HCT116 (cell line): ENCODE measurements at regions not wholly inside any gene's neighbourhood (a gene's known extent, or its start where the extent isn't known, plus 50 kb on each side); places are given as distances from the start of the nearest gene placed in this dataset.

ENCODE experiments used
- EZH2phosphoT487 ChIP-seq: fragments of 200-600 bp; IDR thresholded peaks from 2 replicates; pipeline ENCODE4 v1.6.1; 2018; ENCODE audit warnings: antibody characterized with exemption, borderline replicate concordance
- ZFX ChIP-seq: fragments of 450-650 bp; IDR thresholded peaks from 2 replicates; pipeline ENCODE4 v1.6.1; 2017
- TF ChIP-seq, protein P1 (sequence below), 3 experiments: fragments of 200-600 bp in 1 of 3; sonication (generic) in 1 of 3; IDR thresholded peaks in 2 of 3; conservative IDR thresholded peaks in 1 of 3; 2 replicates each; pipeline ENCODE4 v1.5.1; 2012 to 2017; ENCODE audit warnings: low read depth in 2 of 3, low read length in 2 of 3, antibody characterized with exemption in 1 of 3, borderline replicate concordance in 1 of 3, control low read depth in 1 of 3, mild to moderate bottlenecking in 1 of 3, mixed read lengths in 1 of 3, mixed run types in 1 of 3, moderate library complexity in 1 of 3; ENCODE audit not compliant: insufficient read depth in 1 of 3

DNA sequence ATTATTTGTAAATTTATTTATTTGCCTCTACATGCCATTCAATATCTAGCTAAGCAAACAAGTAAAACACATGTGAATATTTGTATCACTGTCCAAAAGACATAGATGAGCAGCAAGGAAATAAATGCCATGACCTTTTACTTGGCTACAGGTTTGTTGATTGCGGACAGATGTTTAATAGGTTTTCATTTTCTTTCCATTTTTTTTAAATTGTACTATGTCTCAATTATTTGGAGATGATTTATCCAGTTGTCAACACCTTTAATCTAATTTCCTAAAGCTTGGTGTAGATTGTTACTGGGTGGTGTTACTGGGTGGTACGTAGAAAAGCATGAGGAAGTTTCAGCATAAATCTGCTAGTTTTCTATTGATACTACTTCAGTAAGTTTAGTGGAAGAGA is 560.6 kb upstream of the SPRY2 start:
- TF ChIP-seq EZH2phosphoT487 (no peak), ZFX (no peak)
- TF ChIP-seq, protein P1, sequence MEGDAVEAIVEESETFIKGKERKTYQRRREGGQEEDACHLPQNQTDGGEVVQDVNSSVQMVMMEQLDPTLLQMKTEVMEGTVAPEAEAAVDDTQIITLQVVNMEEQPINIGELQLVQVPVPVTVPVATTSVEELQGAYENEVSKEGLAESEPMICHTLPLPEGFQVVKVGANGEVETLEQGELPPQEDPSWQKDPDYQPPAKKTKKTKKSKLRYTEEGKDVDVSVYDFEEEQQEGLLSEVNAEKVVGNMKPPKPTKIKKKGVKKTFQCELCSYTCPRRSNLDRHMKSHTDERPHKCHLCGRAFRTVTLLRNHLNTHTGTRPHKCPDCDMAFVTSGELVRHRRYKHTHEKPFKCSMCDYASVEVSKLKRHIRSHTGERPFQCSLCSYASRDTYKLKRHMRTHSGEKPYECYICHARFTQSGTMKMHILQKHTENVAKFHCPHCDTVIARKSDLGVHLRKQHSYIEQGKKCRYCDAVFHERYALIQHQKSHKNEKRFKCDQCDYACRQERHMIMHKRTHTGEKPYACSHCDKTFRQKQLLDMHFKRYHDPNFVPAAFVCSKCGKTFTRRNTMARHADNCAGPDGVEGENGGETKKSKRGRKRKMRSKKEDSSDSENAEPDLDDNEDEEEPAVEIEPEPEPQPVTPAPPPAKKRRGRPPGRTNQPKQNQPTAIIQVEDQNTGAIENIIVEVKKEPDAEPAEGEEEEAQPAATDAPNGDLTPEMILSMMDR (IDR thresholded peaks at IDR 0.05 in 2 of 3, conservative IDR thresholded peaks at IDR 0.05 in 1 of 3; ENCODE audit: borderline replicate concordance in 1 of 3, insufficient read depth in 1 of 3, low read depth in 2 of 3, low read length in 2 of 3), result no peak
